MM.1S (cell line): ENCODE measurements at regions not wholly inside any gene's neighbourhood (a gene's known extent, or its start where the extent isn't known, plus 50 kb on each side); places are given as distances from the start of the nearest gene placed in this dataset.

Experiments used
- DNase-seq: peaks from one replicate; pipeline ENCODE4 v3.0.0-alpha.2; 2015
- H2AFZ ChIP-seq: fragments of 300-600 bp; sonication (generic); 2 replicates; pipeline ENCODE4 v1.6.0; 2016; ENCODE audit warnings: antibody characterized with exemption, low read length
- H3F3A ChIP-seq: fragments of 300-600 bp; sonication (generic); 2 replicates; pipeline ENCODE4 v1.6.1; 2016; ENCODE audit warnings: mild to moderate bottlenecking, antibody characterized with exemption, low read length, moderate library complexity, mixed read lengths; ENCODE audit not compliant: insufficient read depth
- H3K27ac ChIP-seq: fragments of 300-600 bp; sonication (generic); 2 replicates; pipeline ENCODE4 v1.5.1; 2016; ENCODE audit warnings: mild to moderate bottlenecking, low read length
- H3K27me3 ChIP-seq: fragments of 300-600 bp; sonication (generic); replicated peaks from 2 replicates; pipeline ENCODE4 v1.6.0; 2016; ENCODE audit warnings: low read length; ENCODE audit not compliant: insufficient read depth
- H3K36me3 ChIP-seq: fragments of 300-600 bp; sonication (generic); replicated peaks from 2 replicates; pipeline ENCODE4 v1.6.1; 2016; ENCODE audit warnings: mild to moderate bottlenecking, low read length, mixed read lengths; ENCODE audit not compliant: insufficient read depth
- H3K4me1 ChIP-seq: fragments of 300-600 bp; sonication (generic); 2 replicates; pipeline ENCODE4 v1.6.1; 2016; ENCODE audit warnings: low read length, mixed read lengths
- H3K4me2 ChIP-seq: fragments of 300-600 bp; sonication (generic); 2 replicates; pipeline ENCODE4 v1.6.0; 2016; ENCODE audit warnings: low read depth, low read length
- H3K4me3 ChIP-seq: fragments of 300-600 bp; sonication (generic); 2 replicates; pipeline ENCODE4 v1.5.1; 2016; ENCODE audit warnings: low read length, mixed read lengths
- H3K79me2 ChIP-seq: fragments of 300-600 bp; sonication (generic); 2 replicates; pipeline ENCODE4 v1.6.1; 2016; ENCODE audit warnings: mixed run types, low read length, mixed read lengths
- H3K9ac ChIP-seq: fragments of 300-600 bp; sonication (generic); 2 replicates; pipeline ENCODE4 v1.6.1; 2016; ENCODE audit warnings: low read length, mixed read lengths
- H3K9me2 ChIP-seq: fragments of 300-600 bp; sonication (generic); replicated peaks from 2 replicates; pipeline ENCODE4 v1.6.1; 2016; ENCODE audit warnings: mild to moderate bottlenecking, low read length, mixed read lengths; ENCODE audit not compliant: insufficient read depth
- H3K9me3 ChIP-seq: fragments of 300-600 bp; sonication (generic); replicated peaks from 2 replicates; pipeline ENCODE4 v1.6.1; 2016; ENCODE audit warnings: mild to moderate bottlenecking, low read length, mixed read lengths; ENCODE audit not compliant: insufficient read depth
- H4K20me1 ChIP-seq: fragments of 300-600 bp; sonication (generic); 2 replicates; pipeline ENCODE4 v1.6.1; 2016; ENCODE audit warnings: mild to moderate bottlenecking, low read length, moderate library complexity, mixed read lengths; ENCODE audit not compliant: insufficient read depth
- CTCF ChIP-seq: fragments of 300-600 bp; sonication (generic); IDR thresholded peaks from 2 replicates; pipeline ENCODE4 v1.5.1; 2016; ENCODE audit warnings: antibody characterized with exemption, low read length, mixed read lengths
- EZH2 ChIP-seq: fragments of 300-600 bp; sonication (generic); optimal IDR thresholded peaks from 2 replicates; pipeline ENCODE3; 2017; ENCODE audit warnings: low read depth, mild to moderate bottlenecking, antibody characterized with exemption, low read length, mixed read lengths
- EZH2phosphoT487 ChIP-seq: fragments of 300-600 bp; sonication (generic); IDR thresholded peaks from 2 replicates; pipeline ENCODE4 v1.6.1; 2018; ENCODE audit warnings: antibody characterized with exemption, low read length

- no peak overlapping the region for H3K9ac ChIP-seq
- no peaks in the 10 kb centered on the region for H3F3A ChIP-seq
- H3K36me3 ChIP-seq = no peaks in the 10 kb centered on the region
- no peaks in the 10 kb centered on the region for H3K27me3 ChIP-seq
- H3K4me1 ChIP-seq = no peaks in the 10 kb centered on the region
- H4K20me1 ChIP-seq = no peaks in the 10 kb centered on the region
- H3K9me3 ChIP-seq = no peaks in the 10 kb centered on the region
- DNase-seq = no peak
- no peak overlapping the region for H3K4me3 ChIP-seq
- no peak overlapping the region for H3K27ac ChIP-seq
- H3K4me2 ChIP-seq = no peak overlapping the region
- H3K9me2 ChIP-seq = no peaks in the 10 kb centered on the region
- TF ChIP-seq EZH2 = no peak
- no peak for TF ChIP-seq EZH2phosphoT487
- no peak for TF ChIP-seq CTCF
- H2AFZ ChIP-seq = no peak overlapping the region
- H3K79me2 ChIP-seq = no peaks in the 10 kb centered on the region
These were observed 1341.8 kb upstream of the NXPH2 start for GRCh38 chr2:140122001-140122400.

- H3K36me3 ChIP-seq = no peaks in the 10 kb centered on the region
- no peak overlapping the region for H3K4me3 ChIP-seq
- no peaks in the 10 kb centered on the region for H3K9me3 ChIP-seq
- H3K27ac ChIP-seq = no peak overlapping the region
- TF ChIP-seq CTCF = no peak
- TF ChIP-seq EZH2 = no peak
- no peak for TF ChIP-seq EZH2phosphoT487
- no peaks in the 10 kb centered on the region for H3K4me1 ChIP-seq
- DNase-seq = no peak
- no peak overlapping the region for H3K4me2 ChIP-seq
- H3K9me2 ChIP-seq = no peaks in the 10 kb centered on the region
- H3K9ac ChIP-seq = no peak overlapping the region
- no peaks in the 10 kb centered on the region for H3K27me3 ChIP-seq
- H3K79me2 ChIP-seq = no peaks in the 10 kb centered on the region
- no peaks in the 10 kb centered on the region for H4K20me1 ChIP-seq
- no peak overlapping the region for H2AFZ ChIP-seq
- H3F3A ChIP-seq = no peaks in the 10 kb centered on the region
These were observed 1337.2 kb upstream of the NXPH2 start for GRCh38 chr2:140117386-140117785.

- no peak overlapping the region for H3K27ac ChIP-seq
- no peaks in the 10 kb centered on the region for H3K9me3 ChIP-seq
- H4K20me1 ChIP-seq = no peaks in the 10 kb centered on the region
- TF ChIP-seq CTCF (no peak), EZH2 (no peak), EZH2phosphoT487 (no peak)
- H3K36me3 ChIP-seq = no peaks in the 10 kb centered on the region
- H3K9me2 ChIP-seq = no peaks in the 10 kb centered on the region
- no peaks in the 10 kb centered on the region for H3K4me1 ChIP-seq
- no peak overlapping the region for H3K4me2 ChIP-seq
- no peak overlapping the region for H2AFZ ChIP-seq
- no peak overlapping the region for H3K9ac ChIP-seq
- no peak overlapping the region for H3K4me3 ChIP-seq
- H3K27me3 ChIP-seq = no peaks in the 10 kb centered on the region
- H3F3A ChIP-seq = no peaks in the 10 kb centered on the region
- DNase-seq = no peak
- no peaks in the 10 kb centered on the region for H3K79me2 ChIP-seq
These were observed 1328.7 kb upstream of the NXPH2 start for GRCh38 chr2:140108706-140109475.
